ENCODE measurements at regions not wholly inside any gene's neighbourhood (a gene's known extent, or its start where the extent isn't known, plus 50 kb on each side); places are given as distances from the start of the nearest gene placed in this dataset.

DNA sequence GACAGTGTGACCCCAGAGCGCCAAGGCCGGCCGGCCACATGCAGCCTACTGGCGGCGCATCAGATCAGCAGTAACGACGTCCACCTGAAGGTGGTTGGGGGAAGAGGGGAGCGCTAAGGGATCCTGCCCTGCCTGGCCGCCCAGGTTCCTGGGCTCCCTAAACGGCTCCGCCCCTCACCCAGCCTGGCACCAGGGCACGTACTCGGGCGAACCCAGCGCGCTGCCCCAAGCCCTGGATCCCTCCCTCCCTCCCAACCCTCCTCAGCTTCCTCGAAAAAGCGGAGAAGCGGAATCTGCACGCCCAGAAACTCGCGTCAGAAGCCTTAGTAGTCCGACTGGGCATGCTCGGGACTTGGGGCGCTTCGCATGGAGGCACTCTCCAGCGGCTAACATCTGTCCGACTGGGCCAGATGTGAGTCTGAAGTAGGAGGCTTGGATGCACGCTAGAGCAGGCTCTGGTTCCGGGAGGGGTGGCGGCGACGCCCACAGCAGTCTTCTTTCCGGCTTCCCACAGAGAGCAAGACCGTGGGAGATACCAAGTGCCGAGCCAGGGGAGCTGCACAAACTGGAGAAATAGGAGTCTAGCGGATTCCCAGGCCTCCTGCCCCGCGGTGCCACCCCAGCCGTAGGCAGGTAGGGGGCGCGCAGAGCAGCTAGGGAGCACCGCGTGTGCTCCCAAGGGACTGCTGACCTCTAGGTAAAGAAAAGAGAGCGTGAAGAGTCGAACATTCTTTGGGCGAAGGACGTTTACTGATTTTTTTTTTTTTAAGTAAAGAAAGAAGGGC is 114.3 kb upstream of the TEX13C start:
- DNase-seq: peak; percentile 24 to 34
- 0 to 1% methylated on average over 43 to 48 of the region's 48 CpGs for WGBS, 2 donors
- ATAC-seq: peak; percentile 60 to 82 (median 72)
- Histone ChIP-seq H3K27me3 (peaks cover 0 to 60% (median 9%) of the 10 kb centered on the region in 7 donors), H3K27ac (peak overlapping the region in 8 of 10 donors; percentile 11 to 64 (median 50)), H3K36me3 (no peaks in the 10 kb centered on the region), H3K4me1 (peaks cover 0 to 4% (median 0%) of the 10 kb centered on the region in 9 donors), H3K9me3 (no peaks in the 10 kb centered on the region), H3K4me3 (peak overlapping the region in 9 of 10 donors; percentile 26 to 49 (median 45))
- TF ChIP-seq, protein P1, sequence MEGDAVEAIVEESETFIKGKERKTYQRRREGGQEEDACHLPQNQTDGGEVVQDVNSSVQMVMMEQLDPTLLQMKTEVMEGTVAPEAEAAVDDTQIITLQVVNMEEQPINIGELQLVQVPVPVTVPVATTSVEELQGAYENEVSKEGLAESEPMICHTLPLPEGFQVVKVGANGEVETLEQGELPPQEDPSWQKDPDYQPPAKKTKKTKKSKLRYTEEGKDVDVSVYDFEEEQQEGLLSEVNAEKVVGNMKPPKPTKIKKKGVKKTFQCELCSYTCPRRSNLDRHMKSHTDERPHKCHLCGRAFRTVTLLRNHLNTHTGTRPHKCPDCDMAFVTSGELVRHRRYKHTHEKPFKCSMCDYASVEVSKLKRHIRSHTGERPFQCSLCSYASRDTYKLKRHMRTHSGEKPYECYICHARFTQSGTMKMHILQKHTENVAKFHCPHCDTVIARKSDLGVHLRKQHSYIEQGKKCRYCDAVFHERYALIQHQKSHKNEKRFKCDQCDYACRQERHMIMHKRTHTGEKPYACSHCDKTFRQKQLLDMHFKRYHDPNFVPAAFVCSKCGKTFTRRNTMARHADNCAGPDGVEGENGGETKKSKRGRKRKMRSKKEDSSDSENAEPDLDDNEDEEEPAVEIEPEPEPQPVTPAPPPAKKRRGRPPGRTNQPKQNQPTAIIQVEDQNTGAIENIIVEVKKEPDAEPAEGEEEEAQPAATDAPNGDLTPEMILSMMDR (IDR thresholded peaks at IDR 0.05): peak in 2 of 9 donors; percentile 7 to 18
- intact Hi-C loops (cut with DNase I): no loop called here

DNA sequence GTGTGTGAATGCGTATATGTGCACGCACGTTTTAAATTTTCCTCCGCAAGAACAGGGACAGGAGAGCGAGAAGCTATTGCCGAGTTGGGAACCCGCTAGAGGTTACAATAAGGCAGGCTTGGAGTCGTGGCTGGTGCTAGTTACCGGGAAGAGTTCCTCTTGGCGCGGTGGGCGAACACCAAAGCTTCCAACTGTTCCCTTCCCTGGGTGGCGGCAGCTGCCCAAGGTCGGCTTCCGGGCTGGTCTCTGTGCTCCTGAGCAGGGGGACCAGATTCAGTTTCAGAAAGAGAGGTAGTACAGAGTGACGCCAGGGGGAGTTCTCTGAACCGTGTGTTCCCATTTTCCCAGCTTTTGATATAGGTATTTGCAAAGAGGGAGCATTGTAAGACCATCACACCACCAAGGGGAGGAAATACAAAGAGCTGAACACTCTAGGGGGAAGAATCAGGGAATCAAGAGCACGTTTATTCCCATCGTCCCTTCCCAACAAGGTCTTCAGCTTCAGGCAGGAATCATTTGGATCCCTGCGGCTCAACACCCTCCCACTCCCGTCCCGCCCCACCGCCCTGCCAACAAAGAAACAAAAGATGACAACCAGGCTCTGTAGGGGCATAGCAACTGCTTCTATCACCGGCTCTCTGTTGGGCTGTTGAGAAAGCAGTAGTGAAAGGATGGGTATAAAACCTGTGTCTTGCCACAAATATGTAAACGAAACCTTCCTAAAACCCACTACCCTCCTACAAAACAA is 113.6 kb upstream of the TEX13C start:
- DNase-seq: no peak
- intact Hi-C loops (cut with DNase I): no loop called here
- TF ChIP-seq, protein P1 (IDR thresholded peaks at IDR 0.05): no peak
- Histone ChIP-seq H3K4me3 (peak overlapping the region in 9 of 10 donors; percentile 26 to 49 (median 45)), H3K9me3 (no peaks in the 10 kb centered on the region), H3K36me3 (no peaks in the 10 kb centered on the region), H3K4me1 (peaks cover 0 to 4% (median 0%) of the 10 kb centered on the region in 9 donors), H3K27ac (peak overlapping the region in 6 of 10 donors; percentile 11 to 64 (median 46)), H3K27me3 (peaks cover 0 to 55% (median 9%) of the 10 kb centered on the region in 7 donors)
- WGBS, 2 donors: 6 to 7% methylated on average over 18 to 25 of the region's 25 CpGs
- ATAC-seq: peak in 5 of 8 donors; percentile 19 to 46 (median 26)

DNA sequence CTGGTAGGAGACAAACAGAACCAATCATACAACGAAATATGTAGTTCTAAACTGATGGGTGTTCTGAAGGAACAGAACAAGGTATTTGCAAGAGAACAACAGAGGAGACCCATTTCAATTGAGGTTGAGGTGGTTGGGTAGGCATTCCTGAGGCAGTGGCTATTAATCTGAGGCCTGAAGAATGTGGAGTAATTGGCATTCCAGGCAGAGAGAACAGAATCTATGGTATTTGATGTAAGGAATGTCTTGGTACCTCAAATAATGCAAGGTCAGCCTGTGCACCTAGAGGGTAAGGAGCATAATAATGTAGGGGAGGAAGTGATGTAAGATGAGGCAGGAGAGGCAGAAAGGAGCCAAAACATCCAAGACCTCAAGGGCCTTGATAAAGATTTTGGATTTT is 109.5 kb upstream of the TEX13C start:
- H3K4me1 ChIP-seq: no peaks in the 10 kb centered on the region
- no peaks in the 10 kb centered on the region for H3K36me3 ChIP-seq
- H3K27me3 ChIP-seq: peaks cover 0 to 17% (median 0%) of the 10 kb centered on the region in 7 donors
- intact Hi-C loops (cut with DNase I): no loop called here
- ATAC-seq (no peak), DNase-seq (no peak)
- TF ChIP-seq, protein P1 (IDR thresholded peaks at IDR 0.05): no peak
- peaks cover 0 to 5% (median 0%) of the 10 kb centered on the region in 11 donors for H3K9me3 ChIP-seq
- H3K4me3 ChIP-seq: no peak overlapping the region
- H3K27ac ChIP-seq: no peak overlapping the region
- 60 to 74% methylated on average over 1 of the region's 1 CpG for WGBS, 2 donors

DNA sequence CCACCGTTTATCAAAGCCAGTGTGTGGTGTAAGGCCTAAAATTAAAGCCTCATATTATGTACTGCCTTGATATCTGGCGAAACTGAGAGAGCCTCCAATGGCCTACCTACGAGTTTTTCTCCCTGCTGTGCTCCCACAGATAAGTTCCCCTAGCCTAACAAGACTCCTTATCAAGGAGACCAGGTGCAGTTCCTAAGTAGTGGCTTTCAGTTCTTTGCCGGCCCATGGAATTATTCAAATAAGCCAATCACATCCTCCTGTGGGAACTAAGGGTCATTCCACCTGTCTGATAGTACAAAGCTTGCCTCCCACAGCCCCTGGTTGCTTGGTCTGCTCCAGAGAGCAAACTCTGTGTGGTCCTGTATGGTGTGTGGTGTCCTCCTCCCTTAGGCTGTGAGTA is 99.8 kb upstream of the TEX13C start:
- Histone ChIP-seq H3K4me1 (no peaks in the 10 kb centered on the region), H3K27me3 (no peaks in the 10 kb centered on the region), H3K27ac (no peak overlapping the region), H3K9me3 (peaks cover 0 to 1% (median 0%) of the 10 kb centered on the region in 11 donors), H3K36me3 (no peaks in the 10 kb centered on the region), H3K4me3 (no peak overlapping the region)
- TF ChIP-seq, protein P1 (IDR thresholded peaks at IDR 0.05): no peak
- 37 to 49% methylated on average over 4 of the region's 4 CpGs for WGBS, 2 donors
- intact Hi-C loops (cut with DNase I): no loop called here
- DNase-seq: no peak
- no peak for ATAC-seq
